ENCODE measurements at regions not wholly inside any gene's neighbourhood (a gene's known extent, or its start where the extent isn't known, plus 50 kb on each side); places are given as distances from the start of the nearest gene placed in this dataset.

DNA sequence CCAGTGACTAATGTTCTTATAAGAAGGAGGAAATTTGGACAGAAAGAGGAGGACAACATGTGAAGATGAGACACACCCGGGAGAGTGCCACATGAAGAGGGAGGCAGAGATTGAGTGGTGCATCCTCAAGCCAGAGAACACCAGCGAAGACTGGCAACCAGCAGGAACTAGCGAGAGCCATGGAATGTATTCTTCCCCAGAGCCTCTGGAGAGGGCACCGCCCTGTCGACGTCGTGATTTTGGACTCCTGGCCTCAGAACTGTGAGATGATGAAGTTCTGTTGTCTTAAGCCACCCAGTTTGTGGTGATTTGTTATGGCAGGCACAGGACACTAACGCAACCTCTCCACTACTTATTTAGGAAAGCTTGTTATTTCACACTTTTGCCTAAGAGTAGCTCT, 196.0 kb upstream of the TLL1 start:
- TF ChIP-seq TAF1 (IDR thresholded peaks at IDR 0.05; ENCODE audit: borderline replicate concordance, insufficient read depth, low read length) (no peak), POLR2AphosphoS5 (IDR thresholded peaks at IDR 0.05; ENCODE audit: low read depth, low read length) (no peak), SIN3A (IDR thresholded peaks at IDR 0.05; ENCODE audit: borderline replicate concordance, insufficient read depth, low read length) (no peak), REST (IDR thresholded peaks at IDR 0.05; ENCODE audit: insufficient read depth in 1 of 2, low read depth in 2 of 2, low read length in 2 of 2) (no peak), FOXP2 (optimal IDR thresholded peaks at IDR 0.05; ENCODE audit: borderline replicate concordance, extremely low read depth, extremely low read length, insufficient read depth) (no peak)

All from PFSK-1 (cell line).